NCI-H146 treated with DMSO at 0.1 percent for 48 hours (cell line): ENCODE measurements at regions not wholly inside any gene's neighbourhood (a gene's known extent, or its start where the extent isn't known, plus 50 kb on each side); places are given as distances from the start of the nearest gene placed in this dataset.

Experiments used
- DNase-seq: peaks from one replicate; lab custom pipeline; 2025; ENCODE audit not compliant: unreplicated experiment; lab: John Stamatoyannopoulos, UW

- DNase-seq = no peak
Measured at GRCh38 chr6:170022827-170023619, 267.9 kb downstream of the DLL1 start.

DNA sequence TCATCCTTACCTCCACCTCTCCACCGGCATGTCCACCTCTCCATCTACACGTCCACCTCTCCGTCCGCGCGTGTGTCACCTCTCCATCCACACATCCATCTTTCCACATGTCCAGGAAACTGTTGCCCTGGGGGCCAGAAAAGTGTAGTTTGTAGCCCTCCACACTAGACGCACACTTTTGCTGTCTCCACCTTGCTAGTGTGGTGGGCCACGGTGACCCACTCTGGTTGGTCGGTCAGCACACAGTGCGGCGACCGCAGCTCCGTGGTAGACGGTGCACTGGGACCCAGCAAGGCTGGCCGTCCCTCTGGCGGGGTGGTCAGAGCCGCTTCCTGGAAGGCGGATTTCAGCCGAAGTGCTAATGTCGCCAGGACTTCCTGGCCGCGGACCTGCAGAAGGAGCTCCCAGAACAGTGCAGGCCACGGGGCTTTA, 268.6 kb downstream of the DLL1 start:
- DNase-seq = no peak

DNA sequence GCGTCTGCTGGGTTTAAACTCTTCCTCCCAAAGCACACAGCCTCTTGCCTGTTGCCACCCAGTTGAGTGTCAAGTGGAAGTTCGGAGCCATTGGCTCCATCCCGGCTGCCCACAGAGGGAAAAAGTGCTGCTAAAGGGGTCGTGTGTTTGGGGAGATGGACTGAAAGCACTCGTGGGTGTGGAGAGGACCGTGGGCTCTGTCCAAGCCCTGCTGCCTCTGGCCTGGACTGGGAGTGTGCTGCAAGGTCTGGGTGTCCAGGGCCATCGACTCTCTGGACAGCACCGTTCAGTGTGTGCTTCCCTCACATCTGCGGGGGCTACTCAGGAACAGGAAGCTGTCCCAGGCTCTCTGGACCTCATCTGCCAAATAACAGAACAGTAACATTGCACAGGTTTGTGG, 269.3 kb downstream of the DLL1 start:
- no peak for DNase-seq

DNA sequence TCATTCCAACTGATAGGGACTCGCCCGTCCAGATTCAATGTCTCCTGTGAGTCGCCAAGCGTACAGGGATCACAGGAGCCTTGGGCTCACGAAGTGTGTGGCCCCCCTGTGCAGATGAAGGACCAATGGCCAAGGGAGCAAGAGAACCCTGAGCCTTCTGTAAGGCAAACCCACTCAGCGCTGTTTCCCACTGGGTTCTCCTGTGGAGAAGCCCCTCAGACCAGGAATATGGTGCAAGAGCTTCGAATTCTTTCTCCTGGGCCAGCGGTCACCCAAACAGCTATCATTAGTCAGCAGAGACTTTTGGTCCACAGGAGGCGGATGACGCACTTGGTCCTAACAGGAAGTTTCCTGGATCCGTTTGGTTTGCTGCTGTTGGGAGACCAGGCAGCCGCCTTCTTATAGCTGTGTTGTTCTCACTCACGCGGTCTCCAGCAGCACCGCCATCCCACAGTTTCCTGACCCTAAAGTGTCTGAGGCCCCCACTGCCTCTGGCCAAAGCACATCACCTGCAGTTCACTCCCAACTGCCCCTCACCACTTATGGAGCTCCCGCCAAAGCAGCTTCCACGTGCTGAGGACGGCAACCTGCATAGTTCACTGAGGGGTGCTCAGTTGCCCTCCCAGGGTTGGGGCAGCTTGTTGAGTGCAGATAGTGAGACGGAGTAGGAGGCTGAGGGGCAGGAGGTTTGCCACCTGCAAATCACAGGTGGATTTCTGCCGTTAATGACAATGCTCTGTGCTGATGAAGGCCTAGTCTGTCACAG, 268.6 kb downstream of the ERMARD start:
- no peak for DNase-seq

- DNase-seq = no peak
Measured at GRCh38 chr6:170018936-170019817, 267.8 kb downstream of the ERMARD start.

- DNase-seq = no peak
Measured at GRCh38 chr6:170018422-170018935, 267.1 kb downstream of the ERMARD start.

- no peak for DNase-seq
Measured at GRCh38 chr6:170017603-170018320, 266.3 kb downstream of the ERMARD start.

GRCh38 chr6:170013815-170014214, 262.4 kb downstream of the ERMARD start:
- DNase-seq = no peak

- DNase-seq = no peak
Measured at GRCh38 chr6:170012037-170012330, 260.6 kb downstream of the ERMARD start.

DNA sequence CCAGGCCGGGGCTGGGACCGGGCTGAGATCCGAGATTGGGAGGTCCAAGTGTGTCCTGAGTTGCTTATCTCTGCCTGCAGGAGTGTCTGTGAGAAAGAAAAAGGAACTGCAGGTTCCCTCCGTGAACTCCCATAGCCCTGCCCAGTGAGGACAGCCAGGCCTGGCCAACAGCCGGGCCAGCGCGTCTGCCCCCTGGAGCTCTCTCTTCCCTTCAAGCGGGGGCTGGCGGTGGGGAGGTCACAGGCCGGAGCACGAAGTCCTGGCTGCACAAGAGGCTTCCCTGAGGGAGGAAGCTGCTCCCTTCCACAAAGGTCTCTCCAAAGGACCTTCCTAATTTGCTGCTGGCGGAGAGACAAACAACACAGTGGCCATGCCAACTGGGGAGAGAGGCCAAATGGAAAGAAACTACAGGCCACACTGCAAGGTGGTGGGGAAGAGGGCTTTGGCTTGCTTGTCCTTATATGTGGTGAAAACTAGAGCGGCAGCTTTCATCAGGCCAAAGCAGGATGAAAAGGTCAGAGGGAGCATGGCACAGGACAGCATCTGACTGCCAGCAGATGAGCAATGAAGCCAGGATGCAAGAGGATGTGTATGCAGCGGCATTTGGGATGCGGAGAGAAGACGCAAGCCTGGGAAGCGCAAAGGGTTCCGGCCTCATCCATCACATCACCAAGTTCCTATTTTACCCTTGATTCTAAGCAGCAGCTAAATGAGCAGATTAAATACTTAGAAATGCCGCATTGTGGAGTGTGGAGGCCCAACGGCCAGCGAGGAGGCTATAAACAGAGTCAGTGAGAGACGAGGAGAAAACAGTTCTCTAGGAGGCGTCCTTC, 260.0 kb downstream of the ERMARD start:
- no peak for DNase-seq

DNA sequence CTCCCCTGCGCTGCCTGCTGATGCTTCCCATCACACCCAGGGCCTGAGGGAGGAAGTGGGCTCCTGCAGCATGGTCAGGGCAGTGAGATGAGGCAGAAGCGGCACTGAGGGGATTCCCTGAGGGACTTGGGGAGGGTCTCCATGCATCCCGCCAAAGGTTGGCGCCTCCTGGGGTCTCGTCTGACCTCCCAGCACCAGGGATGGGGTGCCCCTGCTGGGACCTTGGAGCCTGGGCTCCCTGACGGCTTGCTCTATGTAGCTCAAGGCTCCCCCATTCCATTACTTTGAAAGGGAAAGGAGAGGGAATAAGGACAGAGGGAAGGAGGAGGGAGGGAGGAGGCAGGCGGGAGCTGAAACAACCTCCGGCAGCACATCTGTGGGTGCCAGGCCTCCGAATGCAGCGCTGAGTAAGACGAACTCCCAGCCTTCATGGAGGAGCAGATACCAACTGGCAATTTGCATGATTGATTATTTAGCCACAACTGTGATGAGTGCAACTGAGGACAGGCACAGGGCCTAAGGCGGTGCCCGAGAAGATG, 259.3 kb downstream of the ERMARD start:
- DNase-seq = no peak

DNA sequence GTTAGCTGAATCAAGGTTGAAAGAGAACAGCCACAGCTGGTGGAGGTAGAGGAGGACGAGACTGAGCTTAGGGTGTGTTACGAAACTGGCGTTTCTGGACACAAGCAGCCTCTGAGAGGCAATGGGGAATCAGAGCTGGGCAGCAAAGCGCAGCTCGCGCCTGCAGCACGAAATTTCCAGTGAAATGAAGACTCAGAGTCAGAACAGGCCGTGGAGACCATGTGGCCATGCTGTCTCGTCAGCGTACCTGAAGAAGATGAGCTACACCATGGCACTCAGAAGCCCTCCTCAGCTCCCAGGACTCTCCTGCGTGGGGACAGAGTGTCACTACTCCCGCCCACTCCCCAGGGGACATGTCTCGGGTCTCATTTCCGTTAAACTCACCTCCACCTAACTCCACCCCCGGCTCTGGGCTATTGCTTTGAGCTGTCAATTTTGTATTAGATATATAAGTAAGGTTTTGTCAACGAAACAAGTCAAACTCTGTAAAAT, 256.9 kb downstream of the ERMARD start:
- peak; percentile 30 for DNase-seq

DNA sequence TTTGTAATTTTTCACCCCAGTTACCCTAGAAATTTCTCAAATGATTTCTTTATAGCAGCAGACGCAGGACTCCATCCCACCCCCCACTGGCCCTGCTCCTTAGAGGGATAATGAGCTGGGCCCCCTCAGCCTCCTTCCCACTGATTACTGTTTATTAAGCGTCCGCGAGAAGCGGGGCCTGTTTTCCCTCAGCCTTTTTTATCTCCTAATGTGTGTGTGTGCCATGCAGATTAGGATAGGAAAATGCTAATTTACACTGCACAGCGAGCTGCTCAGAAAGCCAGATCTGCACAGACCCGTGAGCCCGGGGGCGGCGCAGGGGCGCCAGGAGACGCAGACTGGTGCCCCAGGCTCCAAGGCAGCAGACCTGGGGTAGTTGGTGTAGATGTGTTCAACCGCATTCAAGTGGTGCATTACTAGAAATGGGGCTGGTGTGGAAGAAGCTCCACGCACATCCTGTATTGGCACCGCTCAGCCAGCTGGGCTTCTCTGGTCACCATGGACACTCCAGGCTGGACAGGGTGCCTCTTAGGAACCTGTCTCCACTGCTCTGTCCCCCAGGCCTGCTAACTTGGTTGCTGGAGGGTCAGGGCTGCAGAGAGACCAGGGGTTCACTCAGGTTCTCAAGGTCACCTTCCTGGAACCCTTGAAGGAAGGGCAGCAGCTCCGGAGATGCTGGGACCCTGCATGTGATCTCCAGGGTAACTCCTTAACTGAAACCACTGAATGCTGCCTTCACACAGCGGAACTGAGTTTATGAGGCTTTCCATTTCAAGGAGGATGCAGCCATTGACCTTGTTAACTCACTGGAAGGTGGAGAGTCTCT, 256.3 kb downstream of the ERMARD start:
- DNase-seq = peak; percentile 97

- DNase-seq = peak; percentile 98
Measured at GRCh38 chr6:170006900-170007467, 255.6 kb downstream of the ERMARD start.

- DNase-seq = peak; percentile 78
Measured at GRCh38 chr6:170006071-170006899, 254.9 kb downstream of the ERMARD start.

DNA sequence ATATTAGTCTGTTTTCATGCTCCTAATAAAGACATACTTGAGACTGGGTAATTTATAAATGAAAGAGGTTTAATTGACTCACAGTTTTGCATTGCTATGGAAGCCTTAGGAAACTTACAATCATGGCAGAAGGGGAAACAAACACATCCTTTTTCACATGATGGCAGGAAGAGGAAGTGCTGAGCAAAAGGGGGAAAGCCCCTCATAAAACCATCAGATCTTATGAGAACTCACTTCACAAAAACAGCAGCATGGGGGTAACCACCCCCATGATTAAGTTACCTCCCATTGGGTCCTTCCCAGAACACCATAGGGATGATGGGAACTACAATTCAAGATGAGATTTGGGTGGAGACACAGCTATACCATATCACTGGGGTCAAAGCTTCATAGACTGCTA, 254.2 kb downstream of the ERMARD start:
- no peak for DNase-seq

DNA sequence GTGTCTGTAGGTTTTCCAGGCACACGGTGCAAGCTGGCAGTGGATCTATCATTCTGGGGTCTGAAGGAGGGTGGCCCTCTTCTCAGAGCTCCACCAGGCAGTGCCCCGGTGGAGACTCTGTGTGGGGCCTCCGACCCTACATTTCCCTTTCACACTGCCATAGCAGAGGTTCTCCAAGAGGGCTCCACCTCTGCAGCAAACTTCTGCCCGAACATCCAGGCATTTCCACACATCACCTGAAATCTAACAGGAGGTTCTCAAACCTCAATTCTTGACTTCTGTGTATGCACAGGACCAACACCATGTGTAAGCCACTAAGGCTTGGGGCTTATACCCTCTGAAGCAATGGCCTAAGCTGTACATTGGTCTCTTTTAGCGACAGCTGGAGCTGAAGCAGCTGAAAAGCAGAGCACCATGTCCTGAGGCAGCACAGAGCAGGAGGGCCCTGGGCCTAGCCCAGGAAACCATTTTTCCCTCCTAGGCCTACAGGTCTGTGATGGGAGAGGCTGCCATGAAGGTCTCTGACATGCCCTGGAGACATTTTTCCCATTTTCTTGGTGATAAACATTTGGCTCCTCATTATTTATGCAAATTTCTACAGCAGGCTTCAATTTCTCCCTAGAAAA, 253.3 kb downstream of the ERMARD start:
- DNase-seq = no peak
